HG02610 (cell line): ENCODE measurements at regions not wholly inside any gene's neighbourhood (a gene's known extent, or its start where the extent isn't known, plus 50 kb on each side); places are given as distances from the start of the nearest gene placed in this dataset.
"Not testable (repeated sequence)": the region's sequence is repeated elsewhere in the genome, so short reads cannot be mapped to it uniquely, and the experiment has no call there.

ENCODE experiments used
- ATAC-seq: cut with Tn5 transposase; IDR thresholded peaks from one replicate; pipeline ENCODE4 v1.9.1; 2021; ENCODE audit warnings: mild to moderate bottlenecking, moderate library complexity; ENCODE audit not compliant: unreplicated experiment

DNA sequence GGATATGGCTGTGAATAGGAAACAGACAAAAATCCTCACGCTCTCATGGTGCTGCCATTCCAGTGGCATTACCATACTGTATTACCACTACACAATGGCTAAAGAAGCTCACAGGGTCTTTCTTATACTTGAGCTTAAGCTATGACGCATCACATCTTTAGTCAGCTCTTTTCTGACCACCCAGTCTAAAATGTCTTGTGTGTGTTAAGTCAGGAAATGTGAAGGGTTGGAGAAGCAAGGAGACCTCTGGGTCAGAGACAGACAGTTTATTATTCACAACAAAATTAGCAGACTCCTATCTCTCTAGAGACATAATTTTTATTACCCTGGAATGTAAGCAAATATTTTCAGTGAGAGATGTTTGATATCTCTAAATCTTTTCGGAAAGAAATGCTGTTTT is 1583.2 kb upstream of the WWC1 start:
- ATAC-seq = no peak

DNA sequence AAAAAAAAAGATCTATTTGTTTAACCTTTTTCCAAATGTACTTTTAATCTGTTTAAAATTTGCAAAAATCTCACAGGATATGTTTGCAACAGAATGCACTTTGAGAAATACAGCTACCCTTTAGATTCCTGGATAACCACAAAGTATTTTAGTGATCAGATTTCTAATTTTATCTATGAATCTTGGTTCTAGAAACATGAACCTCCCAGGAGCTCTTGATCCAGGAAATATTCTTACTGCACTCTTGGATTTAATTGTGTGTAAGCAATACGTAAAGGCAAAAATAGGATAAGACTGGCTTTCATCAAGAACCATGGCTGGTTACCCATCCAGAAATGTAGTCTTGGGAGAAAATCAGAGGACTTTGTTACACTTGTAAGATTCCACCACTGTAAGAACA is 1581.8 kb upstream of the WWC1 start:
- no peak for ATAC-seq

DNA sequence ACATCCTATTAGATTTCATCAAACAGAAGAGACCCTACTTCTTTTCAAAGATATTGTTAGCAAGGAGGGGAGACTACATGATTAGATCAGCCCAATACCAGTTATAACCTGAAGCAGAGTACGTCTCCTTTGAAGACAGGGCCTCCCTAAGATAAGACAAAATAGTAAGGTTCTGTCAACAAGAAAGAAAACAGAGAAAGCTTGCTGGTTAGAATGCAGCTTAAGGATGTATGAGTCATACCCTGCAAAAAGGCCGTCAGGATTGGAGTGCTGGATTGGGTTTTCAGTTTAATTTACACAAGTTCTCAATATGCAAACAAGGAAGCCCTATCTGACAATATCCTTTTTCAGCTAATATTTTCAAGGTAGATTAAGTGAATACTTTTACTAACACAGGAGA is 1581.2 kb upstream of the WWC1 start:
- no peak for ATAC-seq

DNA sequence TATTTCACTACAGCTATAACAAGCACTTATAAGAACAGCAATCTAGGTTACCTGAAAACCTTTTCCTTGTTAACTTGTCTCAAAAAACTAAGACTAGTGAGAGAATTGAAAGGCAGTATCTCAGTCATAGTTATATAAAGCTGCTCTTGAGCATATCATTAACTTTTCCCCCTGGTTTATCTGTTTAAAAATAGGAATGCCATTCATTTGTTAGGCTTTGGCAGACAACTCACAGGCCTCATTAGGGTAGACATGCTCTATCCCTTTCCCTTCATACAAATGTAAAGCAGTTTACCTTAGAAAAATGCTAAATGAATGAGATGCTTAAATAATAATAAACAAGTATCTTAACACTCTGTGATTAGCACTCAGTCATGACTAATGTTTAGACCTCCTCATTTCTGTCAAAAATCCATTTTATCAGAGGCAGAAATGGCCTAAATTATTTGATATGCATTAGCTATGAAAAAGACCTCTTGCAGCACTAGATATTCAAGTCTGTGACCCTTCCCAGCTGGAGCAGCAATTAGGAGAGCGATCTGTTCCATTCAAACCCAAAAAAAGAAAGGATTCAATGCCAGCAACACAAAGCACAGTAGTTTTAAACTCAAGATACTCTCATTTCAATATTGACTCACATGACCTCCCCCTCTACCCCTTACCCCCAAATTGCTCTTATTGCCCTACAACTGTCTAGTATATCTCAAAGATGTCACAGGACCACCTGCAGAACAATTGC is 1578.8 kb upstream of the WWC1 start:
- no peak for ATAC-seq

DNA sequence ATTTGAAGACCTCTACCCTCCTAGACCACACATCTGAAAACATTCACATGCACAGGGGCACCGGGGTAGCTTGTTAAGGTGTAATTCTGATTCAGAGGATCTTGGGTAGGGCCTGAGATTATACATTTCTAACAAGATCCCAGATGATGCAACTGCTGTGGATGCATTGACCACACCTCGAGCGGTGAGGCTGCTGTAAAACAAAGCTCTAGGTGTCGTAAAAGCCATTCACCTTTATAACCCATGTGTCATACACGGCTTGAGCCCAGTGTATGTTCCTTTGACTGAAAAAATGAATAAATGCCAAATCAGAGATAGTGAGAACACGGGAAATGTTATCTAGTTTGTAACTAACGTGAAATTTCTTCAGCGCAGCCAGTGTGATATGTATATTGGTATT is 1578.2 kb upstream of the WWC1 start:
- ATAC-seq = no peak

DNA sequence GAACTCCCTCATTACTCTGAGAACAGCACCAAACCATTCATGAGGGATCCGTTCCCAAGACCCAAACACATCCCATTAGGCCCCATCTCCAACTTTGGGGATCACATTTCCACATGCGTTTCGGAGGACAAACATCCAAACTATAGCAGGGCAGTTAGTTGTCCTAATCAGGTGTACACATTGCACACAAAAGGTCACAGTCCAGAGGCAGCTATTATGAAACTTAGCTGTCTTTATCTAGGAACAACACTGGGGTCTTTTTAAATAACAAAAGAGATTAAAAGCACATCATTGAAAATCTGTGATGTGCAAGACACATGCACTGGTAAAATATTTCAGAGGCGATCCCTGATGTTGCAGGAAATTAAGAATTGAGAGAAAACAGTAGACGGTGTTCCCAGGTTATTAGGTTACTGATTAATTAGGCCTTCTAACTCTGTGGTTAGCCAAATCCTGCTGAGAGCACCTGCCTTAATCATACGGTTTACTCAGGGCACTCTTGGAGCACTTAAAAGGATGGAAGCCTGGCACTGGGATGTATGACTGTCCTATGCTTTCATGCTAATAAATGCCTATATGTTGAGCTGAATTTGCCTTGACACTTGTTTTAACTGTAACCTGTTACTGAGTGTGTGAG is 1574.5 kb upstream of the WWC1 start:
- ATAC-seq = no peak

DNA sequence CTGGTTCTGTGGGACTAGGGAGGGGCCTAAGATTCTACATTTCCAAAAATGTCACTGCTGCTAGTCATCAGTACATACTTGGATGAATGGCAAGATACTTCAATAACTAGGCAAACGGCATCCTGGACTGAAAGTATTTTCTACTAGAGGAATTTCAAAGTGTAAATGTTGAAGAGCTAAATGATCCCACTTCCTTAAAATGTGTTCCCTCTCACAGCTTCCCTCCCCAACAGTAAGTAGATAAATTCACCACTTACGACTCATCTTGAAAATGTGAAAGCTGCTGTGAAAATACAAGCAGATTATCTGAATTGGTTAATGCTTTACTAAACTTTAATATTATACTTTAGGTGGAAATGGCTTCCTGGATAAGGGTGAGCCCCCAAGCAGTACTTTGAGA is 1571.5 kb upstream of the WWC1 start:
- no peak for ATAC-seq

DNA sequence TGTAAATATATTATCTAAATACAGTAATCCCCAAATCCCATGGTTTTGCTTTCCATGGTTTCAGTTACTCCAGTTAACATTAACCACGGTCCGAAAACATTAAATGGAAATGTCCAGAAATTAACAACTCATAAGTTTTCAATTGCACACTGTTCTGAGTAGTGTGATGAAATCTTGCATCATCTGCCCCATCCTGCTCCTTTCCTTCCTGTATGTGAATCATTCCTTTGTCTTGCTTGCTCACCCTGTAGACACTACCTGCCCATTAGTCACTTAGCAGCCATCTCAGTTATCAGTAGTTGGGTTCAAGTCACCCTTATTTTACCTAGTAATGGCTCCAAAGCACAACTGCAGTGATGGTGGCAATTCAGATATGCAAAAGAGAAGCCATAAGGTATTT is 1568.5 kb upstream of the WWC1 start:
- ATAC-seq = no peak

DNA sequence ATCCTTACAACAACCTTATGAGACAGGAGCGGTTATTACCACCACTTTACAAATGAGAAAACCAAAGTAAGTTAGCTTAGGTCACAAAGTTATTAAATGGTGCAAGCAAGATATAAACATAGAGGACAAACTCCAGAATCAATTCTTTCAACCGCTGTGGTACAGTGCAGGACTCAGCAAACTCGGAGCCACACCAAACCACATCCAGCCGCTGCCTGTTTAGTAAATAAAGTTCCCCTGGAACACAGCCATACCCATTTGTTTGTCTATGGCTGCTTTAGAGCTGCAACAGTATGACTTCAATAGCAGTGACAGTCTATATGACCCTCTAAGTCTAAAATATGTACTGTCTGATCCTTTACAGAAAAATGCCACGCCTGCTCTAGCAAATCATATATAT is 1567.2 kb upstream of the WWC1 start:
- no peak for ATAC-seq

DNA sequence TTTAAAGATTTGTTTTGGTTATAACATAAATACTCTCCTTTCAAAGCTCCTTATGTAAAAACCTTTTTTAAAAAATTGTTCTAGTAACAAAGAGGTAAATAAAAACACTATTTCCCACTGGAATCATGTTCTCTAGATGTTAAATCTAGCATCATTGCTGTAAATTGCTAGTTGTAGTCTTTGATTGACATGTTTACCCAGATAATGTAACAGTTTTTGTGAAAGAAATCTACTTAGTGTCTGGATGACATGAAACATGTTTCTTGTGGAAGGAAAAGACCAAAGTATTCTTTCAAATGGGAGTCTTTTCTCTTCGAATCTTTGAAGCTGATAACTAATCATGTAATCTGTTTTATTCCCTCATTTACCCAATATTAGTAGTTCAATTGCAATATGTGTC is 1565.9 kb upstream of the WWC1 start:
- no peak for ATAC-seq

DNA sequence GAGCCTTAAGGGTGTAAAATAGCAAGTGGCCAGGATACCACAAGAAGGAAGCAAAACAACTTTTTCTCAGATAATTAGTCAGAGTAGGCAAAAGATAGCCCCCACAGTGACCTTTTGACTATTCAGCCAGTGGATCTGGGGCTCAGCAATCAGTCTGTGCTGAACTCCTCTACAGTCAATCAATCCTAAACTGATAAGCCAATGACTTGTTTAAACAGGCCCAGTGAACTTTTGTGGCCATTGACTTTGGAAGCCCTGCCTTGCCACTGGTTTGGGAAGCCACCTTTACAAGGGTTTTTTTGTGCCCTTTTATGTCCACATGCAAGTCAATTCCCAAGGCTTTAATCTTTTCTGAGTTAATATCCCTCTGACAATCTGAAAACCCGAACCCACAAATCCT is 1565.0 kb upstream of the WWC1 start:
- ATAC-seq = no peak

DNA sequence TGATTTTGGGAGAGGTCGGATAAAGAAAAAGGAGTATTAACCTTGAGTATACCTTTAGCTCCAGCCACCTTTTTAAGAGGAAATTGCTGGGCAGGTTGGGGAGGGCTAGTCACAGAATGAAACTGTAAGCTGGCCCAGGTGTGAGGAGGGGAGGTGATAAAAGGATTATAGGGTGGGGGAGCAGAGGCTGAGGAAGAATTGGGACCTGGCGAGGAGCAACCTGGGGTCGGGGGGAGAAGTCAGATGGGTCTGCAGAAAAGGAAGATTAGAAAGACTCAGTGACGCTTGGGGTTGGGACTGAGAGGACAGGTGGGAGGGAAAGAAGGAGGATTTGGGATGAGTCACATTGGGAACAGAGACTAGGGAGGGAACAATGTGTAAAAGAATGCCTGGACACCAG is 1548.5 kb upstream of the WWC1 start:
- ATAC-seq = not testable (repeated sequence)

DNA sequence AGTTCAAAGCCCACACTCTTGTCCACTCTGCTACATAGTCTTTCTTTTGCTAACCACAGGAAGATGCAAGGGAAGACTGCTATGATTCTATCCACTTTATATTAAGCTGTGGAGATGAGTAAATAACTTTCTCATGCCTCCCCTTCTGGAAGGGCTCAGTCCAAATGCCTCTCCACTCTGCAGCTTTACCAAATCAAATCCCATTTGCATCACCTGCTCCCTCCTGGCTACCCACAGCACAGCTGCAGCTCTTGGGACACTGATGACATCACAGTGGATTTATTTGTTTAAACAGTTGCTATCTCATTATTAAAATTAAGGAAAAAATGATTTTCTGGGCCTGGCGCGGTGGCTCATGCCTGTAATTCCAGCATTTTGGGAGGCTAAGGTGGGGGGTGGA is 1544.9 kb upstream of the WWC1 start:
- ATAC-seq = no peak

DNA sequence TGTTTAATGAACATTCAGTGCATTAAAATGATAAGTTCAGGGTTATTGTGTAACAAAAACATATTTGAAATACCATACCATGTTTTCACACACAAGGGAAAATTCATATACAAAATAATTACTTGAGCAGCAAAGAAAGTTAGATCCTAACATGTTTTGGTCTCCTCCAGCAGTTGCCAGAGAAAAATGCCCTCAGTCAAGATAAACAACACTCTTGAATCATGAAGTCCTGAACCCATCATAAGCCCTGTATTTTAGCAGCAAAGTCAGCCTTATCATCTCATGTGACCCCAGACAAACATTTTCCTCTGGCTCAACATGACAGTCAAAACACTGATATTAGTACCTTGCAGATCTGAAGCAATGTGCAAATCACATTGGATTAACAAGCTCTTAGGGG is 1541.1 kb upstream of the WWC1 start:
- ATAC-seq = no peak

DNA sequence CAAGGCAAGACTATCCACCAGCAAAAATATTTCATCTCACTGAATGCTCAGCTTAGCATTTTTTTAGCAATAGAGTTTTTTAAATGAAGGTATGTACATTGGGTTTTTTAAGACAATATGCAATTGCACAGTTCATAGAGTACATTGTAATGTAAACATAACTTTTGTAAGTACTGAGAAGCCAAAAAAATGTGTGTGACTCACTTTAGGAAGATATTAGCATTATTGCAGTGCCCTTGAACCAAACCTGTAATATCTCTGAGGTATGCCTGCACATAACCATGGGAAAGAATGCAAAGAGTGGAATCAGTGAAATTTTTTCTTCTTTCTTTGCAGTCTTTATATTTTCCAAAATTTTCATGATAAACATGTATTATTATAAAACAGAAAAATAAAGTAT is 1533.3 kb upstream of the WWC1 start:
- no peak for ATAC-seq

DNA sequence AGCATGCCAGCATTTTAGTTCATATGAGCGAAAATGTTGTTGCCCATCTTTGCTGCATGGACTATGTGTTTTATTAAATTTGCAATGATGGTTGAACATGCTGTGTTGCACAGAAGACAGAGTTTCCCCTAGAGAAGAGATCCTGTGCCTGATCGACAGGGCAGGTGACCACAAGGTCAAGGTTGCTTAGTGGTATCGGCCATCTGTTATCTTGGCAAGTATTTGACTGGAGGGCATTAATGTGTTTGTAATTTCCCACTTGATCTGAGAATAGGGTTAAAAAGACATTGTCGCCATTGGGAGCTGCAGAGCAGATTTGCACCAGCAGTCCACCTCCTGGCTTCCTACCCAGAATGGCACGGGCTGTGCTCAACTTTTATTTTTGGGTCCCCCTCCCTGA is 1523.6 kb upstream of the WWC1 start:
- no peak for ATAC-seq

DNA sequence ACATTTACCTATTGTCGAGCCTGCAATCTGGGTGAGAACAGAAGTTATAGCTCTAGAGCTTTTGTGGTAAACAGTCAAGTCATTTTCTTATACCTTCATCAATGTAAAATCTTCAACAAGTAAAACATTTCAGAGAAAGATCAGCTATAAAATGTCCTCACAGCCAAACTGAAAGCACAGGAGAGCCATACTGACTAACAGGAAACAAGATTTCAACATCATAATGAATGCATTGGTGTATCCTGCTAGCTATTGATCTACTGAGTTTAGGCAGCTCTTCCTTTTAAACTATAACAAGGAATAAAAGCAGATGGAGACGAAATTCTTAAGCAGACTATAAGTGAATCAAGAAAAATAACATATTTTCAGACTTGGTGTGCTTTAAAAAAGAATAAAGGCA is 1522.9 kb upstream of the WWC1 start:
- ATAC-seq = no peak

DNA sequence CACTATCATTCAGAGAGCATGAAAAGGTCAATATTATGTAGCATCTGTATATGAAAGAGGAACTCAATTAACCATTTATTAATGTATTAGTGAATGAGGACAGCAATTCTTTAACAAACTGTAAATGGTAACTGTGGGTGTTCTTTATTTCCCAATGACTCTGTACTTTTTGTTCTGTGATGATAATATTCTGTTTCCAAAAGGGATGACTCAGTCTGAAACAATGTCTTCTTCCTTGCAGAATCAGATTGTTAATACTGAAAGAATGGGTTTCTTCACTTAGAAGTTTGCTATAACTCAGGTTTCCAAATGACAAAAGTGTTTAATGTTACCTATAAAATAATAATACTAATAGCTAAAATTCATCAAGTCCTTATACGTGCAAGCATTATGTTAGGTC is 1518.7 kb upstream of the WWC1 start:
- ATAC-seq = no peak

DNA sequence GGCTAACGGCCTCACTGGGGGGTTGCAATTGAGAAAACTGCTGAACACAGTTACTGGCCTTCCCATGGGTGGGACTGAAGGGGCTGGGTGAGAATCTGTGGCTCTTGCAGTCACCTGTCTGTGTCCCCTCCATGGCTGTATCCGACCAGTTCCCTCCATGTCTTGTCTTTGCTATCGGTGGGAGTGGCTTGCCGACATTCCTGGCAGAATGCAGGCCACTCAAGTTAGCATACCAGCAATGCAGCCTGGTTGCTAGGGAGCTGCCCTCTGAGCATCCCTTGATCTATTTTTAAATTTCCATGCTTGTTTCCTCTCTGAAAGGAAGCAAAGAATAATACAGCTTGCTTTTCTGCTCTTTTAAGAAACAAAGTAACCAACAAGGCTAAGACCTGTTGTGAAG is 1509.7 kb upstream of the WWC1 start:
- ATAC-seq = no peak

DNA sequence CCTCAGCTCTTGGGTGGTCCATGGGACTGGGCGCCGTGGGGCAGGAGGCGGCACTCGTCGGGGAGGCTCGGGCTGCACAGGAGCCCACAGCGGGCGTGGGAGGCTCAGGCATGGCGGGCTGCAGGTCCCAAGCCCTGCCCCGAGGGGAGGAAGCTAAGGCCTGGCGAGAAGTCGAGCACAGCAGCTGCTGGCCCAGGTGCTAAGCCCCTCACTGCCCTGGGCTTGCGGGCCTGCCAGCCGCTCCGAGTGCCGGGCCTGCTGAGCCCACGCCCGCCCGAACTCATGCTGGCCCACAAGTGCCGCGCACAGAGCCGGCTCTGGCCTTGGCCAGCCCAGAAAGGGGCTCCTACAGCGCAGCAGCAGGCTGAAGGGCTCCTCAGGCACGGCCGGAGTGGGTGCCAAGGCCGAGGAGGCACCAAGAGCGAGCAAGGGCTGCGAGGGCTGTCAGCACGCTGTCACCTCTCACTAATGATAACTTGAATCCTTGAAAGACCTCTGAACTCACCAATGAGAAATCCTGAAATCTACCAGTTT is 1506.8 kb upstream of the WWC1 start:
- no peak for ATAC-seq

DNA sequence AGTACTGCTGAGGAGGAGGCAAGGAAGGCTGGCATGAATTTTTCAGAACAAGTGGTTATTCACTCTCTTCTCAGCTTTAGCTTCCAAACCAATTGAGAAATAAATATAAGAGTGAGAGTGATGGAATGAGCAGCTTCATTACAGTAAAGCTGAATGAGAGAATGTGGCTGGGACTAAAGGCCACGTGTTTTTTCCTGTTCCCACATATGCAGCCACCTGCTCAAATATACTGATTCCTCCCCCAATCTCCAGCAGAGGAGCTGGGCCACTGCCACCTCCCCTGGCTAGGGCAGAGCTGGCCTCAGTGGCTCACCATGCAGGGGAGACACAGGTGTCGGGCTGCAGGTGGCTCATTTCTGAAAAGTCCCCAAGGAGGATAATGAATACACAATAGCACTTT is 1505.3 kb upstream of the WWC1 start:
- no peak for ATAC-seq

DNA sequence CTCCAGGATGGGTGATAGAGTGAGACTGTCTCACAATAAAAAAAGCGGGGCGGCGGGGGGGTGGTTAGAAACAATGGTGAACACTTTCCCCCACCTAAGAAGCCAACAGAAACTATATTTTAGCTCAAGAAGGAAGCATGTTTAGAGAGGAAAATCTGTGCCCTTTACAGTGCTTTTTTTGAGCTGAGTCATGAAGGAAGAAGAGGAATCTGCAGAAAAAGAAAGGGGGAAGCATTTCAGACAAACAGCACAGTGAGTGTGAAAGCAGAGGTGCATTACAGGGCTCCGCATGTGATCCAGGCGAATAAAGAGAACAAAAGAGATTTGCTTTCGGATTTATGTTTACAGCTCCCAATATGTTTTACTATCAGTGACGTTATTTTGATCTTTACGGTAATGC is 1504.6 kb upstream of the WWC1 start:
- no peak for ATAC-seq

DNA sequence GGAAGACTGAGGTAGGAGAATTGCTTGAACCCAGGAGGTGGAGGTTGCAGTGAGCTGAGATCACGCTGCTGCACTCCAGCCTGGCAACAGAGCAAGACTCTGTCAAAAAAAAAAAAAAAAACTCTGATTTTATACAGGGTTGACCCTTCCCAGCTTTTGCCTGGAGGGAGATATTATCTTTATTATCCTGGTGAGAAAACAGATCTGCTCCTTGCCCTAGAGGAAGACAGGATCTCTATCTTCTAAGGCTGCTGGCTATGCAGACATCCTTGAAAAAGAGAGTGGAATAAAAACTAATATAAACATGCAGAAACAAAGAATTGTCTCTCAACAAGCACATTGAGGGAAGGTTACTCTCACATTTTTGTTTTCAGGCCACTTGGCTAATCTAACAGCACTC is 1503.4 kb upstream of the WWC1 start:
- no peak for ATAC-seq
